Suprapubic skin (tissue), 4 donors: ENCODE measurements at regions not wholly inside any gene's neighbourhood (a gene's known extent, or its start where the extent isn't known, plus 50 kb on each side); places are given as distances from the start of the nearest gene placed in this dataset.

Experiments
- DNase-seq, 2 donors: peaks; one replicate each; pipeline ENCODE4 v3.0.0-alpha.2; 2019; ENCODE audit warnings: low spot score in 2 of 2
- H3K27ac ChIP-seq: fragments of 200-600 bp; sonication (generic); one replicate; pipeline ENCODE4 v1.5.1; 2019
- H3K27me3 ChIP-seq: fragments of 200-600 bp; sonication (generic); one replicate; pipeline ENCODE4 v1.5.1; 2019
- H3K36me3 ChIP-seq: fragments of 200-600 bp; sonication (generic); one replicate; pipeline ENCODE4 v1.5.1; 2019
- H3K4me1 ChIP-seq: fragments of 200-600 bp; sonication (generic); one replicate; pipeline ENCODE4 v1.5.1; 2019
- H3K4me3 ChIP-seq: fragments of 200-600 bp; sonication (generic); one replicate; pipeline ENCODE4 v1.5.1; 2019; ENCODE audit warnings: mild to moderate bottlenecking
- H3K9me3 ChIP-seq: fragments of 200-600 bp; sonication (generic); one replicate; pipeline ENCODE4 v1.5.1; 2019
- EP300 ChIP-seq: sonication (generic); formaldehyde crosslinking; IDR thresholded peaks from one replicate; pipeline ENCODE4 v1.6.1; 2017; ENCODE audit warnings: antibody characterized with exemption
- POLR2A ChIP-seq, 2 donors: fragments of 450-650 bp; IDR thresholded peaks; one replicate each; pipeline ENCODE4 v1.6.1; 2017; ENCODE audit warnings: antibody characterized with exemption in 2 of 2, mild to moderate bottlenecking in 2 of 2, moderate library complexity in 2 of 2
- POLR2AphosphoS5 ChIP-seq, 3 donors: sonication (generic); formaldehyde crosslinking; IDR thresholded peaks; one replicate each; pipeline ENCODE4 v1.6.1; 2017; ENCODE audit warnings: antibody characterized with exemption in 3 of 3
- WGBS: methylation state at CpG from one replicate; pipeline ENCODE4 v1.1.5; 2018; 5-methylcytosine and 5-hydroxymethylcytosine counted together
- TF ChIP-seq, protein P1 (sequence below), 2 donors: fragments of 200-600 bp in 1 of 2; fragments of 450-650 bp in 1 of 2; sonication (generic) in 1 of 2; IDR thresholded peaks; one replicate each; pipeline ENCODE4 v1.5.1; 2016 to 2019; ENCODE audit warnings: antibody characterized with exemption in 2 of 2, mild to moderate bottlenecking in 1 of 2, moderate library complexity in 1 of 2

GRCh38 chr19:31613683-31614219, 264.5 kb upstream of the TSHZ3 start:
- H3K9me3 ChIP-seq = no peaks in the 10 kb centered on the region
- DNase-seq = no peak
- H3K36me3 ChIP-seq = no peaks in the 10 kb centered on the region
- no peaks in the 10 kb centered on the region for H3K27me3 ChIP-seq
- H3K27ac ChIP-seq = no peak overlapping the region
- H3K4me3 ChIP-seq = no peak overlapping the region
- 92% methylated on average over 4 of the region's 4 CpGs for WGBS
- no peaks in the 10 kb centered on the region for H3K4me1 ChIP-seq
- TF ChIP-seq POLR2AphosphoS5 (IDR thresholded peaks at IDR 0.05) (no peak), EP300 (no peak)
- TF ChIP-seq, protein P1, sequence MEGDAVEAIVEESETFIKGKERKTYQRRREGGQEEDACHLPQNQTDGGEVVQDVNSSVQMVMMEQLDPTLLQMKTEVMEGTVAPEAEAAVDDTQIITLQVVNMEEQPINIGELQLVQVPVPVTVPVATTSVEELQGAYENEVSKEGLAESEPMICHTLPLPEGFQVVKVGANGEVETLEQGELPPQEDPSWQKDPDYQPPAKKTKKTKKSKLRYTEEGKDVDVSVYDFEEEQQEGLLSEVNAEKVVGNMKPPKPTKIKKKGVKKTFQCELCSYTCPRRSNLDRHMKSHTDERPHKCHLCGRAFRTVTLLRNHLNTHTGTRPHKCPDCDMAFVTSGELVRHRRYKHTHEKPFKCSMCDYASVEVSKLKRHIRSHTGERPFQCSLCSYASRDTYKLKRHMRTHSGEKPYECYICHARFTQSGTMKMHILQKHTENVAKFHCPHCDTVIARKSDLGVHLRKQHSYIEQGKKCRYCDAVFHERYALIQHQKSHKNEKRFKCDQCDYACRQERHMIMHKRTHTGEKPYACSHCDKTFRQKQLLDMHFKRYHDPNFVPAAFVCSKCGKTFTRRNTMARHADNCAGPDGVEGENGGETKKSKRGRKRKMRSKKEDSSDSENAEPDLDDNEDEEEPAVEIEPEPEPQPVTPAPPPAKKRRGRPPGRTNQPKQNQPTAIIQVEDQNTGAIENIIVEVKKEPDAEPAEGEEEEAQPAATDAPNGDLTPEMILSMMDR (IDR thresholded peaks at IDR 0.05) = no peak

DNA sequence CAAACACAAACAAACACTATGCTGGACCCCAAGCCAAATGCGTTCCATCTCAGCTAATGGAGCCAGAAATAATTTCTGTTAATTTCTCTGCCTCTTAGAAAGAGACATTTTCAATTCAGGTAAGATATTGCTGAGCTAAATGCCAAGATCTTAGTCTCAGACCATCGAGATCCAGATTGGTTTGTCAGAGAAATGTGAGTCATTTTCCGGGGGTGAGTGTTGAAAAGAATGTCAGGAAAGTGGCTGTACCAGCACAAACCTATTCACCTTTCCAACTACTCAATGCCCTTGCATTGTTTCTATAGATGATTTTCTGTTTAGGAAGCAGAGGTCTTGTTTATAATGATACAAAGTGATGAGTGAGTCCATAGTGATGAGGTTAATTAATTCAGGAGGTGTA, 266.8 kb upstream of the TSHZ3 start:
- 83% methylated on average over 3 of the region's 3 CpGs for WGBS

DNA sequence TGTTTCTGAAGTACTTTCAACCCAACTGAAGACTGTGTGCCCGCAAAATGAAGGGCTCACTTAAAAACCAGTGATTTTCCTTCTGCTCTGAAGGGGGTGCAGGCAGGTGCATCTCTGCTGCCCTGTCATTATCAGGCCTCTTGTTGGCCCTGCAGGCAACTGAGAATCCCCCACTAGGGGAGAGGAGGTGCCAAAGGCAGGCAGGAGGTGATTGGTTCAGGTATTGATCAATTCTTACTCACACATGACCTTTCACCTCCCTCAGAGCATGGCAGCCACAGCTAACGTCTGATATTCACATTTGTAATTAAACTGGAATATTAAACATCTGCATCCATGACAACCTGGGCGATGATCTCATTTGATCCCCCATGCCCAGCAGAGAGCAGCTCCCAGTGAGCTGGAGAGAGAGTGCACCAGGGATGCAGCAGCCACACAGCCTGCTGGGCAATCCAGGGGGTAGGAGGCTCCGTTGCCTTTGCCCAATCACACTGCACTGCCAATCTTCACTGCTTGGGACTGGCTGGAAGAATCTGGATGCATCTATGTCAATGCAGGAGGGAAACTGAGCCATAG, 267.9 kb upstream of the TSHZ3 start:
- no peak overlapping the region for H3K4me3 ChIP-seq
- H3K27me3 ChIP-seq = no peaks in the 10 kb centered on the region
- H3K9me3 ChIP-seq = peaks cover 6% of the 10 kb centered on the region
- no peak for DNase-seq
- H3K4me1 ChIP-seq = no peaks in the 10 kb centered on the region
- WGBS = 62% methylated on average over 4 of the region's 4 CpGs
- TF ChIP-seq POLR2AphosphoS5 (IDR thresholded peaks at IDR 0.05) = no peak
- TF ChIP-seq POLR2A (IDR thresholded peaks at IDR 0.05) = no peak
- TF ChIP-seq, protein P1 (IDR thresholded peaks at IDR 0.05) = no peak
- no peak for TF ChIP-seq EP300
- H3K27ac ChIP-seq = no peak overlapping the region
- no peaks in the 10 kb centered on the region for H3K36me3 ChIP-seq

More for the DNA sequence above, 266.8 kb upstream of the TSHZ3 start:
- Histone ChIP-seq H3K27me3 (no peaks in the 10 kb centered on the region), H3K36me3 (no peaks in the 10 kb centered on the region), H3K4me1 (no peaks in the 10 kb centered on the region), H3K9me3 (peaks cover under 1% of the 10 kb centered on the region), H3K27ac (no peak overlapping the region), H3K4me3 (no peak overlapping the region)
- DNase-seq = no peak
- TF ChIP-seq POLR2AphosphoS5 (IDR thresholded peaks at IDR 0.05) = no peak
- no peak for TF ChIP-seq POLR2A (IDR thresholded peaks at IDR 0.05)
- TF ChIP-seq, protein P1 (IDR thresholded peaks at IDR 0.05) = no peak
- no peak for TF ChIP-seq EP300

DNA sequence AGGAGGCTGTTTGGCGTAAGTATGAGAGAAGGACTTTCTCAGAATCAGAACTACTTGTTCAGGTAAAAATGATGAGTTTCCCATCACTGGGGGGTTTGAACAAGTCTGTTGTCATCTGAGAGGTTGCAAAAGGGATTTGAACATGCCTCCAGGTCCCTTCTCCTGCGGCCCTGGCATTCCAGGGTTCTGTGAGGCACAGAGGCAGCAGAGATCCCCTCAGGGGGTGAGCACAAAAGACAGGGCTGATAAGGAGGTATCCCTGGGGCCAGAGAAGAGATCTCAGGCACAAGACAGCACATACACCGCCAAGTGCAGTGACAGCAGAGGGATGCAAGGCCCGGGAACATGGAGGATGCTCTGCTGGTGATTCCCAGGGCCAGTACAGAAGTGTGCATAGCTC, 275.8 kb upstream of the TSHZ3 start:
- TF ChIP-seq EP300 (no peak), POLR2A (IDR thresholded peaks at IDR 0.05) (no peak), POLR2AphosphoS5 (IDR thresholded peaks at IDR 0.05) (no peak)
- TF ChIP-seq, protein P1 (IDR thresholded peaks at IDR 0.05) = no peak
- H3K4me1 ChIP-seq = no peaks in the 10 kb centered on the region
- H3K4me3 ChIP-seq = no peak overlapping the region
- peaks cover 6% of the 10 kb centered on the region for H3K9me3 ChIP-seq
- H3K36me3 ChIP-seq = no peaks in the 10 kb centered on the region
- no peaks in the 10 kb centered on the region for H3K27me3 ChIP-seq
- no peak overlapping the region for H3K27ac ChIP-seq
- DNase-seq = no peak
- WGBS = 64% methylated on average over 4 of the region's 4 CpGs

- H3K36me3 ChIP-seq = no peaks in the 10 kb centered on the region
- WGBS = 76% methylated on average over 1 of the region's 1 CpG
- H3K4me3 ChIP-seq = no peak overlapping the region
- no peaks in the 10 kb centered on the region for H3K27me3 ChIP-seq
- TF ChIP-seq POLR2AphosphoS5 (IDR thresholded peaks at IDR 0.05) (no peak), EP300 (no peak), POLR2A (IDR thresholded peaks at IDR 0.05) (no peak)
- TF ChIP-seq, protein P1 (IDR thresholded peaks at IDR 0.05) = no peak
- DNase-seq = no peak
- H3K4me1 ChIP-seq = no peaks in the 10 kb centered on the region
- H3K9me3 ChIP-seq = peaks cover 6% of the 10 kb centered on the region
- no peak overlapping the region for H3K27ac ChIP-seq
These were observed 276.3 kb upstream of the TSHZ3 start for GRCh38 chr19:31625575-31625974.
